ENCODE measurements at regions not wholly inside any gene's neighbourhood (a gene's known extent, or its start where the extent isn't known, plus 50 kb on each side); places are given as distances from the start of the nearest gene placed in this dataset.
A peak's percentile ranks its signal among the peaks of the same experiment; 100 is the strongest.

DNA sequence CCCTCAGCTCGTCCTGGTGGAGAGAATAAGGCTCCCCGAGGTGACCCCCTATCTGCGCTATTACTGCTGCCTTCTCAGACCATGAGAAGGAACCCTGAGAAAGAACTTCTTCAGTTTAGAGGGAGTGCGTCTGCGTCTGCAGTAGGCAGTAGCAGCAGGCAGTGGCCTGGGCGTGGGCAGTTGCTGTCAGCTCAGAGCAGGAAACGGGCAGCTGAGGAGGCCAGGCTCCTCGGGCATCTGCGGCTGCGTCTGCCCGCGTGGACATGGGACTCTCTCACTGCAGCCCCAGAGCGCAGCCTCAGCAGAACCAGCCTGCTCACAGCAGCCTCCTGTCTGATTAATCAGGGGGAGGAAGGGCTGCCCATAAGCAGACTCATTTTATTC, 49.8 kb upstream of the FCN1 start:
- no peak for DNase-seq

DNA sequence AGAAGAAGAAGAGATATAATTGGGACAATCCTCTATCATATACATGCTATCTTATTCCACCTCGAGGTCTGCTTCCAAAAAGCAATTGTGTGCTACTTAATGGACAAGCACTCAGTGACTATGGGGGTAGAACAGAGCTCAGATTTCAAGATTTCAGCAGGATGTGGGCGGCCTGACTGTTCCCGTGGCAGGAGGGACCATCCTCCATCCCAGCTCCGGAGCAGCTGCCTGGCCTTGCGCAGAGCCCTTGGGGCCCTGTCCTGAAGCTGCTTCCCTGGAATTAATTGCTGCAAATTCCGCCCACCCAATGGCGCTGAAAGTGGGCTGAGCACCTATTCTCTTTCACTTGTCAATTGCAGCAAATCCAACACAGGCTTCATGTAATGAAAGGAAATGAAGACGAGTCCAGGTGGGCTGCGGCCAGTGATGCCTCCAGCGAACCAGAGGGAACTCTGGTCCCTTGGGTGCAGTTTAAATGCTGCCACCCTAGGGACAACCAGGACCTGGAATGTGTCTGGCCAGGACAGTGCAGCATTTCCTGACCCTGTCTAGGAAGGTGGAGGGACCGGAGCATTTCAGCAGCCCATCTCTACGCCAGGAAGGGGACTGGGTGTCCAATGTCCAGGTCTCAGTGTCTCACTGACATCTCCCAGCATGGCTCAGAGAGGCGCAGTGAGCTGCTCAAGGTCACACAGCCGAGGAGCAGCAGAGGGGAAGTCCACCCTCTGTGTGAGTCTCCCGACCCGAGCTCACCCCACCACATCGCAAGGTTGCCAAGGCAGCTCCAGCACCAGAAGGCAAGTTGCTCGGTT, 50.5 kb upstream of the FCN1 start:
- no peak for DNase-seq

GRCh38 chr9:134968823-134969090, 51.0 kb upstream of the FCN1 start:
- DNase-seq, result no peak

GRCh38 chr9:134969156-134970045, 51.7 kb upstream of the FCN1 start:
- DNase-seq, result no peak

- no peak for DNase-seq
These were observed 52.5 kb upstream of the FCN1 start for GRCh38 chr9:134970198-134970597.

DNA sequence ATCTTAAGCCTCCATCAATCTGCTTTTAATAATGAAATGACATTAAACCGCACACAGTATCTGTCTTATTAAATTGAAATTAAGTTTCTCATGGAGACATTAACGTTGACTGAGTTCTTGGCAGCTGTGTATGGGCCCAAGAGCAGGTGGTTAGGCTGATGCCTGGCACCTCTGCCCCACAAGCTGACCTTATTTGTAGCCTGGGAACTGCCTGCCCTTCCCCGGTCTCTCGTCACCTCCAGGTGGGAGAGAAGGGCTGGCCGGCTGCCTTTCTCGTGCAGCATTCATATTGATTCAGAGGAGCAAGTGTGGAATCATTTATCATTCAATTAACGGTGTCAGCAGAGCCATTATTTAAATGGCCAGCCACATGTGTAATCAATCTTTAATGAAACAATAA, 53.0 kb upstream of the FCN1 start:
- no peak for DNase-seq

- DNase-seq, result no peak
These were observed 53.5 kb upstream of the FCN1 start for GRCh38 chr9:134971196-134971595.

GRCh38 chr9:134971696-134972095, 54.0 kb upstream of the FCN1 start:
- DNase-seq, result no peak

DNA sequence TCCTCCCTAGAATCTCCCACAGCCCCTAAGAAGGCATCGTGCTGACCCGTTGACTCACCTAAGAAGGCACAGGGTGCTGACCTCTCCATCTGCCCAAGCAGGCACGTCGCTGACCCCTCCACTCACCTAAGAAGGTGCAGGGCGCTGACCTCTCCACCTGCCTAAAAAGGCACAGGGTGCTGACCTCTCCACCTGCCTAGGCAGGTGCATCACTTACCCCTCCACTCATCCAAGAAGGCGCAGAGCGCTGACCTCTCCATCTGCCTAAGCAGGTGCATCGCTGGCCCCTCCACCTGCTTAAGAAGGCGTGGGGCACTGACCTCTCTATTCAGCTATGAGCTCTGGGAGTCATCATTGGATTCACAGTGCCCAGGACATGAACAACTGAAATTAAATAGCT, 54.4 kb upstream of the FCN1 start:
- DNase-seq, result no peak

DNA sequence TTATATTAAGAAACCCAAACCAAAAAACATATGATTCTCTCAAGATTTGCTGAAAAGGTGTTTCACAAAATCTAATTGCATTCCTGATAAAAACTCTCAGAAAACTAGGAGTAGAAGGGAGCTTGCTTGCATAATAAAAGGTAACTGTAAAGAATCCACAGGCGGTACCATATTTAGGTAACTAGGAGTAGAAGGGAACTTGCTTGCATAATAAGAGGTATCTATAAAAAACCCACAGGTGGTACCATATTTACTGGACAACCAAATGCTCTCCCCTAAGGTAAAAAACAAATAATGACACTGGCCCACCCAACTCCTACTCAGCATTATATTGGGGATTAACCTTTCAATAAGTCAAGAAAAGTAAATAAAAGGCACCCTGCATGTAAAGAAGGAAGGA, 57.5 kb upstream of the FCN1 start:
- no peak for DNase-seq

DNA sequence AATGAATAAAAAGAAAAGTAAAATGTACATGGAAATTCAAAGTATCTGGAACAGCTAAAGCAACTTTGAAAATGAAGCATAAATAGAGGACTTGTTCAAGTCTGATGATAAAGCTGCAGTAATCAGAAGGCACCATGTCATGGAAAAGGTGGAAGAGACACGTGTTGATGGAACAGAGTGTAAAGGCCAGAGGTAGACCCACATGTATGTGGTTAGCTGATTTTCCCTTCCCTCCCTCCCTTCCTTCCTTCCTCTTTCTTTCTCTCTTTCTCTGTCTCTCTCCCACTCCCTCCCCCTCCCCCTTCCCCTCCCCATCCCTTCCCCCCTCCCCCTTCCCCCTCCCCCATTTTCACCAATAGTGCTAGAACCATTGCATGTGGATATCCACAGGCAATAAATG, 58.7 kb upstream of the FCN1 start:
- no peak for DNase-seq

DNA sequence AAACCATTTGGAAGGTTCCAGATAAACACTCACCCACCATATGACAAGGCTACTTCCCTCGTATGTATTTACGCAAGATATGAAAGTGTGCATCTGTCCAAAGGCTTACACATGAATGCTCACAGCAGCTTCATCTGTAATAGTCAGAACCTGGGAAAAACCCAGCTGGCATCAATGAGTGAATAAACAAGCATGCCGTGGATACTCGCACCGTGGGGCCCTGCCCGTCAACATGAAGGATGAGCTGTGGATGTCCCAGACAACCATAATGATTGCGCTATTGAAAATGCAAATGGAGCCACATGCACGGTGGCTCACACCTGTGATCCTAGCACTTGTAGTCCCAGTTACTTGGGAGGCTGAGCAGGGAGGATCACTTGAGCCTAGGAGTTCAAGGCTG, 60.6 kb upstream of the FCN1 start:
- no peak for DNase-seq

GRCh38 chr9:134980516-134980915, 62.8 kb upstream of the FCN1 start:
- DNase-seq, result no peak

DNA sequence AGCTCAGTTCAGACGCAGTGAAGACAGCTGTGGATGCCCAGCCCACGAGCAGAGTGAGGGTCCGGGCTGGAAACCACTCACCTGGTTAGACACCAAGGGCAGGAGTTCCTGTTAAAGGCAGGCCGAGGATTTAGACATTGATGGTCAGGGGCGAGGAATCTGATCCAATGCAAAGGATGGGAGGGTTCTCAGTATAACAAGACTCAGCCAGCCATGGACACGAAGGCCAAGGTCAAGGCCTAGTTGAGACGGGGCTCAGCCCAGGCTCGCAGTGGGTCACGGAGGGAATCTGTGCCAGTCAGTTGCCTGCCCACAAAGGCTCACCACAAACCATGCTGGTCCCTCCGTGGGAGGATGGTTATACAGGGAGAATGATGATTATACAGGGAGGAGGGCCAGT, 63.3 kb upstream of the FCN1 start:
- no peak for DNase-seq

GRCh38 chr9:134981829-134982228, 64.1 kb upstream of the FCN1 start:
- no peak for DNase-seq

GRCh38 chr9:134982311-134982710, 64.6 kb upstream of the FCN1 start:
- no peak for DNase-seq

DNA sequence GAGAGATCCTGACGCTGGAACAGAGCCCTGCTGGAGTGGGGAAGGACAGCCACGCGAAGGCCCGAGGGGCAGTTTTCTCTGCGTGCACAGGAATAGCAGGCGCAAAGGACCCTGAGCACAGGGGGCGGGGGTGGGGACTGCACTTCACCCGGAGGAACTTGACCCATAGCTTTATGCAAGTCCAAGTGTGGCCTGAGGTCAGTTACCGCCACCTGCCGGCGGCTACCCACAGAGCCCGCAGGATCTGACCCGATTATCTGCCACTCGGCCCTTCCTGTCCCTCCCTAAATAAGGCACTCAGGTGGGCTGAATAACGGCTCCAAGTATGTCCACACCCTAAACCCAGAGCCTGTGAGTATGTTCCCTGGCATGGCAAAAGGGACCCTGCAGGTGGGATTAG, 65.4 kb upstream of the FCN1 start:
- DNase-seq, result peak; percentile 29

- DNase-seq, result no peak
These were observed 66.0 kb upstream of the FCN1 start for GRCh38 chr9:134983506-134984371.

DNA sequence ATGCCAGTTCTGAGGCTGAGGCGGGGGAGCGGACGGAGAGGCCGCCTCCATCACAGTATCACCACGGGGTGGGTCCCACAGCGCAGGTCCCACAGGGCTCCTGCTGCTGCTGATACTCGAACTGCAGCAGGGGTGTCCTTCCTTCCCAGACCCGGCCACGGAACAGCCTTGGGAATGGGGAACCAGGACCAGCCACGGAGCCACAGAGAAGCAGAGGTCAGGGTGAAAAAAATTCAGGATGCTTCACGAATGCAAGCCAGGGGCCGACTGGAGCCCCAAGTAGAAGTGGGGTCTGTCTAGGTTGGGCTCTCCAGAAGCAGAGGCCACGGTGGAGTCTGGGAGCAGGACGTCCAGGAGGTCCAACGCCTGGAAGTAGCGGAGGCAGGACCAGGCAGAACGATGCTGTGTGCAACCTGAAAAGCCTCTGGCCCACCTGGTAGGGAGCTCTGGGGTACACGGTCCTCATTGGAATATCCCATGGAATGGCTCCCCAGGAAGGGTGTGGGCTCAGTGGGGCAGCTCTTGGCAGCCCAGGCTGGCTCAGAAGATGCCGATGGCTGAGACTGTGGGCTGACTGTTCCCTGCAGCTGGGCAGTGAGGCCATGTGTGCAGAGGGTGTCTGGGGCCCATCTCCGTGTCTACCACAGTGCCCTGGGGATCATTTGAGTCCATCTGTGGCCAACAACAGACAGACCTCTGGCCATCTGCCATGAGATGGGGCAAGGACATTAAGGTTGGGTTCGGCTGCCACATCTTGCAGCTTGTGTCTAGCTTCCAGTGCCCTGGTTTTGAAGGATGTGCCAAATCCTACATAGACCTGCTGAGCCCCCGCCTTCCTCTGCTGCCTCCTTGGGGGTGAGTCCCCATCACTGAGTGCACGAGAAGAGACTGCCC, 66.9 kb upstream of the FCN1 start:
- no peak for DNase-seq

DNA sequence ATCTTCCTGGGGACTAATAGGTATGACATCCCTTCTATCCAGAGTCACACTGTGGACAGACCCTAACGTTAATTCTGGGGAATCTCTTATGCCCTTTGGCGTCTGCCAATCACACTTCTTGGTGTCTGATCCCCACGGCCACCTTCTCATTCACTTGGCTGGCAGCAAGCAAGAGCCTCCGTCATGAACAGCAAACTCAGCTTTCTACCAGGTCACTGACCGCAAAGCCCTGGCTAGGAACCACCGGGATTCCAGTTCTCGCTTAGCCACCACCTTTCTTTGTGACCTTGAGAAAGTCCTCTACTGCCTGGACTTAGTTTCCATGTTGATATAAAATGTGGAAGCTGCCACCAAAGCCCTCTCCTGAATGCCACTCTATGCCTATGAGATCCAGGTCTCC, 67.7 kb upstream of the FCN1 start:
- DNase-seq, result no peak

- no peak for DNase-seq
These were observed 69.2 kb upstream of the FCN1 start for GRCh38 chr9:134986957-134987356.

DNA sequence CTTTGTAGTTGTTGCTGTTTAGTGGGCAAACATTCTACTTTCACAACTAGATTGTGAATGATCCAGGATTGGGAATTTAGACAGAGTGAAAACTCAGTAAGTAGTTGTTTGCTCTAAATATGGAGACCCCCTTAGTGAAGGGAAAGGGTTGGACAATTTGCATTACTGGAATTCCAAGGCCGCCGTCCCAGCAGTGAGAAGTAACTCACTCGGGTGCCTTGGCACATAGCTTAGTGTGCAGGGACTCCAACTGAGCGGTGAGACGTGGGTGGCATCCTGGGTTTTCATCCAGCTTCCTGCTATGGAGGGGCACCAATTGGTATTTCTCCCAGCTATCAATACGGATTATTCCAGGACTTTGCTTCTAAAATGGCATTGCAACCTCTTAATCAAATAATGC, 69.7 kb upstream of the FCN1 start:
- no peak for DNase-seq
